ENCODE measurements at regions not wholly inside any gene's neighbourhood (a gene's known extent, or its start where the extent isn't known, plus 50 kb on each side); places are given as distances from the start of the nearest gene placed in this dataset.

DNA sequence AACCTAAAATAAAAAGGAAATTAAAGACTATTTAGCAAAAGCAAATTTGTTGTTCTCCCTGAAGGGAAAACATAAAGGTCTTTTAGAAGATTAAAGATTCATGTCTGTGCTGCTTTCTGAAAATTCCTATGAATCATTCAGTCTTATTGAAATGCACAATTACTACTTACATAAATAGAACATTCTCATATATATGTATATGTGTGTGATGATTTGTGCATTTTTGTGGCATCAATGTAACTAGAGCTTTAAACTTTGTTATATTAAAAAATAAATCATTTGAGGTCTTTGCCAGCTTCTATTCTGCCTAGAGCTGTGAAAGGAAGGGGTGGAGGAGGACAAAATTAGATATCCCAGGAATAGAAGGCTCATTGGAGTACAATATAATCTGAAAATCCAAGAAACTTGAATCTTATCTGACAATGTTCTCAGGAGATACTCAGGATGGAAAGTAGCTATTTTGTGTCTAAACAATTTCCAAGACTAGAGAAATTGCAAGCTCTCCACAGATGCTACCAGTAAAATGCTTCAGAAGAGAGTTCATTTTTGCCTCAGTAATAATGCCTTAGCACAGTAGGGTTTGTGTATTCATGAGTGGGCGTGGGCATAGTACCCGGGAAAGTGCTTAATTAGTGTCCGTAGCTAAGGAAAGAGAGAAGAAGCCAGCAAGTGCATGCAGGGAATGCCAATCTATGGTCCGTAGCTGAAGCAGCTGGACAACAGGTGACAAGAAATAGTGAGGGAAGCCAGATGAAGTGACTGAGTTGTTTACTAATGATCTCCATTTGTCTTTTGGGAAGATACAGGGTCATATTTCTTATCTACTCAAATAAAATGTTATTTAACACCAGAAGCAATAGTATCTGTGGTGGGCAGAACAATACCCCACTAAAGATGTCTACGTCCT, 395.5 kb upstream of the NBEA start:
- TF ChIP-seq, protein P1, sequence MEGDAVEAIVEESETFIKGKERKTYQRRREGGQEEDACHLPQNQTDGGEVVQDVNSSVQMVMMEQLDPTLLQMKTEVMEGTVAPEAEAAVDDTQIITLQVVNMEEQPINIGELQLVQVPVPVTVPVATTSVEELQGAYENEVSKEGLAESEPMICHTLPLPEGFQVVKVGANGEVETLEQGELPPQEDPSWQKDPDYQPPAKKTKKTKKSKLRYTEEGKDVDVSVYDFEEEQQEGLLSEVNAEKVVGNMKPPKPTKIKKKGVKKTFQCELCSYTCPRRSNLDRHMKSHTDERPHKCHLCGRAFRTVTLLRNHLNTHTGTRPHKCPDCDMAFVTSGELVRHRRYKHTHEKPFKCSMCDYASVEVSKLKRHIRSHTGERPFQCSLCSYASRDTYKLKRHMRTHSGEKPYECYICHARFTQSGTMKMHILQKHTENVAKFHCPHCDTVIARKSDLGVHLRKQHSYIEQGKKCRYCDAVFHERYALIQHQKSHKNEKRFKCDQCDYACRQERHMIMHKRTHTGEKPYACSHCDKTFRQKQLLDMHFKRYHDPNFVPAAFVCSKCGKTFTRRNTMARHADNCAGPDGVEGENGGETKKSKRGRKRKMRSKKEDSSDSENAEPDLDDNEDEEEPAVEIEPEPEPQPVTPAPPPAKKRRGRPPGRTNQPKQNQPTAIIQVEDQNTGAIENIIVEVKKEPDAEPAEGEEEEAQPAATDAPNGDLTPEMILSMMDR (IDR thresholded peaks at IDR 0.05), result no peak
- no peak for TF ChIP-seq EZH2 (IDR thresholded peaks at IDR 0.05; ENCODE audit: borderline replicate concordance, insufficient read depth, low read depth, low read length, poor library complexity, severe bottlenecking)
